NCI-H2107 treated with DMSO at 0.1 percent for 48 hours (cell line): ENCODE measurements at regions not wholly inside any gene's neighbourhood (a gene's known extent, or its start where the extent isn't known, plus 50 kb on each side); places are given as distances from the start of the nearest gene placed in this dataset.

ENCODE experiments used
- DNase-seq: peaks from one replicate; lab custom pipeline; 2025; ENCODE audit not compliant: unreplicated experiment; lab: John Stamatoyannopoulos, UW

DNA sequence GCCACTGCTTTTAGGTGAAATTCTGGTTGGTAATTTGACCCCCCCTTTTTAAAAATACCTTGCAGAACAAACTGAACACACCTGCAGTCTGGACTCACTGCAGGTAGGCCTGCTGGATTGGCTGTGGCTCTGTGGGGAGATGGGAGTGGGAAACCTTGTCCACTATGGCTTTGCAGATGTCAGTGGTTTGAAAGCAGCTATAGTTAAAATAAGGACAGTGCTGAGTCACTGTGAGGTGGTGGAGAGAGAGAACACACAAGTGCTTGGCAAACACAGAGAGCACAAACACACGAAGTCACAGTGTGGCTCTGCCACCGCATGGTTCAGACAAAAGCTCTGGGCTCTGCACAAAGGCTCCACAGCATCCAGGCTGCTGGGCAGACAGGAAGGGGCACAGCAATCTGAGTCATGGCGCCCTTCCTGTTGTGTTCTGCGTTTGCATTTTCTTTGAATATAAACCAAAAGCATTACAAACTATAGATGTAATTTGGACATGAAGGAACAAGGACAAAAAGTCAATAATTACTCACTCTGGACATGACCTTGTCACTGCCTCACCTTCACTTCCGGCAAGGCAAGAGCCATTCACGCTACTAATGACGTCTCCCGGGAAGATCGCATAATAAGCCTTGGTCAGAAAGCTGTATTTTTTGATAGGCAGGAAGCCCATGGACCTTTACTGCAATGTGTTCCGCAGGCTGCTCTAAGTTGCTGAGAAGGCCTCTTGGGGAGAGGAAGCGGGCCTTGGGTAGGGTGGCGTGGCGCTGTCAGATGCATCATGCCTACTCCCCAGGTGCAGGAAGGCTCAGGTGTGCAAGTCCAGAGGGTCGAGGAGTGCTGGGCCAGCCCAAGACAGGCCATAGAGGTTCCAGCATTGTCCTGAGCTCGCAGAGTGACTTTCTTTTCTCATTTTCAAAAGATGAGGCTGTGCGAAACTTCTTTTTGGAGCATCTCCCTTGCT, 60.1 kb upstream of the MED9 start:
- no peak for DNase-seq

DNA sequence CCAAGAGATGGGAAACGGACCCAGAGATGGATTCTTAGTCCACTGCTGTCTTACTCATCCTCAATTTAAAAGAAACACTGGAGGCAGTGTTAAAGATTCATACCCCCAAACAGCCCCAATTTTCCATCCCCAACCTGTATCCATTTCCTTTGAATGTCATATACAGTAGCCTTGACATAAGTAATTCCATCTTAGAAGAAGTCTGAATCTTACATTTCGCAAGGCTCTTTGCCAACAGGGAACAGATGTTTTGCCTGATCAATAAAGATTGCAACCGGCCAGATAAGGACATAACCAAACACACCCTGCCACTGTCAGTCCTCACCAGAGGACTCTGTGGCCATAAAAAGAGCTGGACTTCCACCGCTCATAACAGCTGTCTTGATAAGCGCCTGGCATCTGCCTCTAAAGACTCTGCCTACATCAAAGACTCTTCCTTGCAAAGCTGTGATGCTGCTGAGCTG, 59.0 kb upstream of the MED9 start:
- no peak for DNase-seq

DNA sequence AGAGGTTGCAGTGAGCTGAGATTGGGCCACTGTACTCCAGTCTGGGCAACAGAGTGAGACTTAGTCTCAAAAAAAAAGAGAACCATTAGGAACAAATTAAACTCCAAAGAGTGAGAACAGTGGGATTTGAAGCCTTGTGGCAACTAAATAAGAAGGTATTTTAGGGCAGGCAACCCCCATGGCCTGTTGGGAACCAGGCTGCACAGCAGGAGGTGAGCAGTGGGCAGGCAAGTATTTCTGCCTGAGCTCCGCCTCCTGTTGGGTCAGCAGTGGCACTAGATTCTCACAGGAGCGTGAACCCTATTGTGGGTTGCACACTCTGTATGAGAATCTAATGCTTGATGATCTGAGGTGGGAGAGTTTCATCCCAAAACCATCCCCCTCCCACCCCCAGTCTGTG, 57.6 kb upstream of the MED9 start:
- DNase-seq: no peak

DNA sequence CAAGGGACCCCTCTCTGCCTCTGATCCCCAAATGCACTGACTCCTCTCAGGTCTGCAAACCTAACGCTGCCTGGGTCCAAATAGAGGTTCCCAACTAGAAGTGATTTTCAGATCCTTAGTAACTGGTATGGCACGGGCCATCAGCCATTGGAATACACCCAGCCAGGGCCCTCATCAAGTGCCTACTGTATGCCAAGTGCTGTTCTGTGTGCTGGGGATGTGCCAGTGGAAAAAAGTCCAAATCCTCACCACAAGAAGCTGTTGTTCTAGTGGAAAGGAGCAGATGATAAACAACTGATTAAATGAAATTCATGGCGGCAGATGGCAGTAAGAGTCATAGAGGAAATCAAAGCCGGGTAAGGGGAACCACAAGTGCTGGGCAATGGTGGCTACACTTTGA, 57.2 kb upstream of the MED9 start:
- DNase-seq: no peak

DNA sequence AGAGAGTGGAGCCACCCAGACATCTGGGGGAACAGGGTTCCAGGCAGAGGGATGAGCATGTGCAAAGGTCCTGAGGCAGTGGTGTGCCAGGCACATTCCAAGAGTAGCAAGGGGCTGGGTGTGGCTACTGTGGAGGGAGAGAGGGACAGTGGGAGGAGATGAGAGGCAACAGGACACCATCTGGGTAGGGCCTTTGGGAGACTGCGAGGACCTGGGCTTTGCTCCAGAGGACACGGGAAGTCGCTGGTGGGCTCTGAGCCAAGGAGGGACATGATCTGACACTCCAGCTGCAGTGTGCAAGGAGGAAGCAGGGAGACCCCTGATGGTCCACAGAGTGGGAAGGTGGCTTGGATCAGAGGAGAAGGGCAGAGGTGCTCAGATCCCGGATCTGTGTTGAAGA, 56.7 kb upstream of the MED9 start:
- DNase-seq: no peak

DNA sequence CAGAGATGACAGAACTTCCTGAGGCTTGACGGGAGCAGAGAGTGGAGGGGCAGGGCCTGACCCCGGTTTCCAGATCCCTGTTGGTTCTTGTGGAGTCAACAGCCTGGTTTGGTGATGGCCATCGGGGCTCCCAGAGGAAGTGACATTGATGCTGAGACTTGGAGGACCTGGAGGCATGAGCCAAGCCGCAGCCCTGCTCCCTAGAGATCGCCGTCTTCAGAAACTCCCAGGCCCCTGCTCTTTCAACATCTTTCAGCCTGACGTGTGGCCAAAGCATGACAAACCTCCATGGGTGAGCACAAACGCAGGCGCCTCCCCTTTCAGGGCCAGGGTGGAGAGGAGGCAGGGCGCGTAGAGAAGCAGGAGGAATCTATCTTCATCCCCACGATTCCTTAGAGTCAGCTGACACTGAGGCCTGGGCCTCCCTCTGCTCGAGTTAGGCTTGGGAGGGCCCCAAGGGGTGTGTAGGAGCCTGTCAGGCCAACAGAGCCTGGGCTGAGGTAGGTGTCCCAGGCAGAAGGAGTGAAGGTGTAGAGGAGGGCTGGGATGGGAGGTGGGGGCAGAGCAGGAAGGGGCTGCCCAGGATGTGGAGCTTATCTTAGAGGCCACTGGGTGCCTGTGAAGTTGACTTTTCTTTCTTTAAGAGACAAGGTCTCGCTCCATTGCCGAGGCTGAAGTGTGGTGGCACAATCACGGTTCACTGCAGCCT, 56.1 kb upstream of the MED9 start:
- no peak for DNase-seq

DNA sequence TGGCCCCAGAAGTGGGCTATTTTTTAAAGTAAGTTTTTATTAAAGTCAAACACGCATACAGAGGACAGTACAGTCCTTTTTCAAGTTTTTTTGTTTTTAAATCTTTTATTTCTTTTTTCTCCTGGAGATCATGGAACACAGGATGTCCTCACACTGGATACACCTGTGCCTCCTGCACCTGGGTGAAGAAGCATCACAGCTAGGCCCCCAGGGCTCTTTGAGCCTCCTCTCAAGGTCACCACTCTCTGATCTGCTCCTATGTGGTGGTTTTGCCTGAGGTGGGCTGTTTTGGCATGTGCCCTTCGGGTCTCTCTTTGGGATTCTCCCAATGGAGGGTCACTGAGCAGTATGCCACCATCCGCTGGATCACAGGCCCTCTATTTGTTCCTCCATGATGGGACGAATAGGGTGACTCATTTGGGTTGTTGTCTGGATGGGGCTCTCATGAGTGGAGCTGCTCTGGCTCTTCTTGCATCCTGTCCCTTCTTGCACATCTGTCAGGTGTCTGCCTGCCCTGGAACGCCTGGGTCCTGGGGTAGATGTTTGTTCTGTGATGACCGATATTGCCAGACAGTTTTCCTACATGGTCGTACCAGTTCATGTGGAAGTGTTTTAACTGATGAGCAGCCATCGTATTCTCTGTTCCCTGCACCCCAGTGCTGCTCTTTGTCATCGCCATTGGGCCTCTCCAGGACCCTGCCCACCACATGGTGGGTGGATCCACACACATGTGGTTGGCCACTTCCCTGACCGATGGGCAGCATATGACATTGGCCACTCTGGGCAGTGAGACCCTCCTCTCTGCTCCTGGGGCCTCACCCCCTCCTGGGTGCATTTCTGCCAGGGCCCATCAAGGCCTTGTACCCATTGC, 55.2 kb upstream of the MED9 start:
- DNase-seq: no peak

DNA sequence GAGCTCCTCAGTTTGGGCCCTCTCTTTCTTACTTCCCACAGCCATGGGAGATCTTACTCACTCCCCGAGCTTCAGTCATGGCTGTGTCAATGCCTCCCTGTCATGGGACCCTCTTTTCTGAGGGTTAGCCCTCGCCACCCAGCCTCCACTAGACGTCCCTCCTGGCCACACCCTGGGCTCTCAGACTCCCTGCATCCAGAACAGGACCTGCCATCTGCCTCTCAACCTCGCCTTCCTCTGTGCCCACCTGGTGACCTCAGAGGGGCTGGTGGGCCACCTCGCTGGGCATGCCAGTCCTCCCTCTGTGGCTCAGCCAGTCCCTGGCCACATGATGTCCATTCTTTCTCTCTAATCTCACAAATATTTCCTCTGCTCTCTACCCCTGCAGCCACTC, 54.6 kb upstream of the MED9 start:
- no peak for DNase-seq

DNA sequence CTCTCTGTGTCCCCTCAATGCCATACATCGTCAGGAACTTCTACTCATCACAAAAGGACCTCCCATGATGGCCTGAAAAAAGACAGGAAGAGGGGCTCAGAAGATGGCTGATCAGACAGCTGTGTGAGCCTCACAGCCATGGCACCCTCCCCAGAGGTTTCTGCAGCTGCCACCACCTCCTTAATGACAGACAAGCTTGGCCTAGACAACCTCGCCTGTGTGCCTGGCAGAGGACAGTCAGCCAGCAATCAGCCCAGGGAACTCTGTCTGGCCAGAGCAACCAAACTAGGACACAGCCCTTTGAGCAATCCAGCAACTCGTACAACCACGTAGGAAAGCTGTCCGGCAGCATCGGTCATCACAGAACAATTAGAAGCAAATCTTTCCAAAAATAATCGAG, 54.2 kb upstream of the MED9 start:
- no peak for DNase-seq

- DNase-seq: no peak
Measured at GRCh38 chr17:17423656-17424055, 53.1 kb upstream of the MED9 start.

DNA sequence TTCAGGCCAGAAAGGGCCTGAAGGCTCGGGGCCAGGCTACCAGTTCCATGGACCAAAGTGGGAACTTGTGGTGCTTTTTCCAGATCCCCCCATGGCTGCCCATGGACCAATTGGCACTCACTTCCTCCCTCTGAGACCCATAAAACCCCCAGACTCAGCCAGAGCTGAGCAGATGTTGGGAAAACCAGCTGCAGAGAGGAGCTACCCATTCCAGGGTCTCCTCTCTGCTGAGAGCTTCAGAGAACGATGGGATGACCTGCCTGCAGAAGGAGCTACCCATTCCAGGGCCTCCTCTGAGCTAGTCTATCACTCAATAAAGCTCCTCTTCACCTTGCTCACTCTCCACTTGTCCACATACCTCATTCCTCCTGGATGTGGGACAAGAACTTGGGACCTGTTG, 52.2 kb upstream of the MED9 start:
- no peak for DNase-seq

DNA sequence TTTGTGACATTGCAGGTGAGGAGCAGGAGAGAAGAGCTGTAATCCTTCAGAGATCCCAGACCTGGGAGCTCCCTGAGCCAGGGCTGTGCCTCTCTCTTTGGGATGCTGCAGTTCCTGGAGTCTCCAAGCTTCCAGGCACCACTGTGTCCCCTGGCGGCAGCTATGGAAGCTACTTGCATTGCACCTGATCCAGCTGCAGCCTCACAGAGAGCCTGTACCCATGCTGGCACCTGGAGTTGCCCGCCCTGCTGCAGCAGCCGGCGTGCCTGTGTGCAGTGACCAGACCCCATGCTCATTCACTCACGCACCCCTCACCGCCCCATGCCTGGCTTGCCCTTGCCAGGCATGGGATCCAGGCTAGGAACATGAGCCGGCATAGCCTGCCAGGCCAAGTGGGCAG, 51.8 kb upstream of the MED9 start:
- DNase-seq: no peak

DNA sequence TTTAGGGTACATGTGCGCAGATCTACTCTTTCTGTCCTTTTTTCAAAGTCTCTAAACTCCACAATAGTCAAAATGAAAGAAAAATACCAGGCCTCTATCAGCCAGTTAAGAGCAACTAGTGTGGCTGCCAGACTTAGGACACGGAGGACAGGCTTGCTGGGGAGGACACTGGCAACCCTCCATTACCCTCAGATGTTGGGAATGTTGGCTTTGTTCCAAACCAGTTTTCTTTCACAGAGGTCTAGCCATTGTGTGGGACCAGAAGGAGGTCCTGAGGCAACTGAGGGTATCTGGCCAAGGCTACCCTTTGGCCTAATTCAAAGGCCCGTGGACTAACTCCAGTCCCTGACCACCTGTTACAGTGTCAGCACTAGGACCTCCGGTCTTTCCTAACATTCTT, 51.2 kb upstream of the MED9 start:
- no peak for DNase-seq

DNA sequence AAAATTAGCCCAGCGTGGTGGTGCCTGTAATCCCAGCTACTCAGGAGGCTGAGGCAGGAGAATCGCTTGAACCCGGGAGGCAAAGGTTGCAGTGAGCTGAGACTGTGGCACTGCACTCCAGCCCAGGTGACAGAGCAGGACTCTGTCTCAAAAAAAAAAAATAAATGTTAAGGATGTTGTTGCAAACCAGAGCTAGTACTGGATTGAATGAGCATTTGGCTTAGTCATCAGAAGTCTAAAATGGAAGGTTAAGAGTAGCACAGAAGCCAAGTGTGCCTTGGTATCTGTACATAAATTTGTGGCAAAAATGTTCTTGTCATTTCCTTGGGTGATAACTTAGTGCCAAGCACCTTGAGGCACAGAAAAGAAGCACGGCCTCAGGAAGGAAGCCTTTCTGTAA, 50.6 kb upstream of the MED9 start:
- DNase-seq: no peak
